Kidney epithelial cell (primary cell): ENCODE measurements at regions not wholly inside any gene's neighbourhood (a gene's known extent, or its start where the extent isn't known, plus 50 kb on each side); places are given as distances from the start of the nearest gene placed in this dataset.

Experiments used
- DNase-seq: peaks from one replicate; pipeline ENCODE4 v3.0.0-alpha.2; 2010; ENCODE audit warnings: low read depth
- H3K27me3 ChIP-seq: 2 replicates; pipeline ENCODE4 v1.6.0; 2011; ENCODE audit warnings: low read length; ENCODE audit not compliant: control insufficient read depth, insufficient read depth
- H3K36me3 ChIP-seq: 2 replicates; pipeline ENCODE4 v1.5.1; 2011; ENCODE audit warnings: low read length; ENCODE audit not compliant: control insufficient read depth, insufficient read depth
- H3K4me3 ChIP-seq: 2 replicates; pipeline ENCODE4 v1.5.1; 2011; ENCODE audit warnings: low read depth, mild to moderate bottlenecking, control low read depth, low read length
- CTCF ChIP-seq: IDR thresholded peaks from 2 replicates; pipeline ENCODE4 v1.5.1; 2011; ENCODE audit warnings: mild to moderate bottlenecking, moderate library complexity, low read length, control low read depth, inconsistent platforms; ENCODE audit not compliant: insufficient read depth, poor library complexity, severe bottlenecking

GRCh38 chr9:134234001-134234660 is 69.8 kb upstream of the RNU6ATAC start:
- Histone ChIP-seq H3K4me3 (no peak overlapping the region), H3K36me3 (no peaks in the 10 kb centered on the region), H3K27me3 (peaks cover 23% of the 10 kb centered on the region)
- TF ChIP-seq CTCF: no peak
- DNase-seq: no peak

GRCh38 chr9:134234687-134235359 is 70.5 kb upstream of the RNU6ATAC start:
- TF ChIP-seq CTCF: no peak
- DNase-seq: no peak
- Histone ChIP-seq H3K27me3 (peaks cover 29% of the 10 kb centered on the region), H3K4me3 (no peak overlapping the region), H3K36me3 (no peaks in the 10 kb centered on the region)

GRCh38 chr9:134235366-134235765 is 71.0 kb upstream of the RNU6ATAC start:
- Histone ChIP-seq H3K36me3 (no peaks in the 10 kb centered on the region), H3K27me3 (peaks cover 32% of the 10 kb centered on the region), H3K4me3 (no peak overlapping the region)
- DNase-seq: no peak
- no peak for TF ChIP-seq CTCF

GRCh38 chr9:134236001-134236421 is 71.6 kb upstream of the RNU6ATAC start:
- Histone ChIP-seq H3K27me3 (peaks cover 32% of the 10 kb centered on the region), H3K4me3 (no peak overlapping the region), H3K36me3 (no peaks in the 10 kb centered on the region)
- TF ChIP-seq CTCF: no peak
- DNase-seq: no peak

GRCh38 chr9:134236935-134237629 is 72.7 kb upstream of the RNU6ATAC start:
- DNase-seq: no peak
- peaks cover 25% of the 10 kb centered on the region for H3K27me3 ChIP-seq
- no peak overlapping the region for H3K4me3 ChIP-seq
- no peaks in the 10 kb centered on the region for H3K36me3 ChIP-seq
- no peak for TF ChIP-seq CTCF
